Choroid plexus epithelial cell (primary cell): ENCODE measurements at regions not wholly inside any gene's neighbourhood (a gene's known extent, or its start where the extent isn't known, plus 50 kb on each side); places are given as distances from the start of the nearest gene placed in this dataset.

Experiments used
- DNase-seq: peaks from one replicate; pipeline ENCODE4 v3.0.0-alpha.2; 2010; ENCODE audit warnings: low read depth
- H3K4me3 ChIP-seq: 2 replicates; pipeline ENCODE4 v1.5.1; 2011; ENCODE audit warnings: low read depth, mild to moderate bottlenecking, control low read depth, low read length, moderate library complexity
- CTCF ChIP-seq: conservative IDR thresholded peaks from 2 replicates; pipeline ENCODE4 v1.5.1; 2011; ENCODE audit warnings: low read depth, mild to moderate bottlenecking, control low read depth, inconsistent platforms, low read length, moderate library complexity

DNA sequence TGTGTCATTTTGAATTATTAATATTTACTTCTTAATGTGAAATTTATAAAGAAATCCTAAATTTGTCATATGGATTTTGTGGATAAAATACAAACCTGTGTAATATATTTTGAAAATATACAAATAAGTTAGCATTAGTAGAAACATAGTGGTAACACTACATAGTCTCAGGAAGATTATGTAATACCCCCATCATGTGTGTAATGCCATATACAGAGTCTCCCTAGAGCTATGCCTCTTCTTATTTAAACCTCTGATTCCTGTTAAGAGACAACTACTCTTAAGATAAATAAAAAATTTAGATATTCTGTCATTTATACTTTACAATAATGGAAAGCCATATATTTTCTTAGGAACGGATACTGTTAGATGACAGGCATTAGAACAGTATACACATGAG lies 2012.0 kb upstream of the LRRTM1 start:
- no peak overlapping the region for H3K4me3 ChIP-seq
- no peak for TF ChIP-seq CTCF
- DNase-seq = no peak

GRCh38 chr2:82314836-82315472 lies 2010.4 kb upstream of the LRRTM1 start:
- no peak overlapping the region for H3K4me3 ChIP-seq
- no peak for DNase-seq
- no peak for TF ChIP-seq CTCF

- TF ChIP-seq CTCF = no peak
- DNase-seq = no peak
- no peak overlapping the region for H3K4me3 ChIP-seq
Observed at GRCh38 chr2:82307511-82307910, 2003.0 kb upstream of the LRRTM1 start.

GRCh38 chr2:82301506-82301905 lies 1997.0 kb upstream of the LRRTM1 start:
- DNase-seq = no peak
- no peak overlapping the region for H3K4me3 ChIP-seq
- no peak for TF ChIP-seq CTCF

DNA sequence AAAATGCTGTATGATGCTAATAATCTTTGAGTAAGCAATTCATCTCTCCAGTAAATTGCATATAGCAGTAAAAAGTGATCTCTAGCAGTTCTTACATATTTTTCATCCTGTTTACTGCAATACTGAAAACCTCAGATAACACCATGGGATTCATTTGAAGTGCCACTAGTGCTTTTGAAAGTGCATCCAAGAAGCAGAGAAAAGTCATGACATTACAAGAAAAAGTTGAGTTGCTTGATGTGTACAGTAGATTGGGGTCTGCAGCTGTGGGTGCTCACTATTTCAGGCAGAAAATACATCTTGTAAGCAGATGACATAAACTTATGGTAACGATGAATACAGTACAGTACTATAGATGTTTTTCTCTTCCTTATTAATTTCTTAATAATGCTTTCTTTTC lies 1984.9 kb upstream of the LRRTM1 start:
- DNase-seq = no peak
- no peak overlapping the region for H3K4me3 ChIP-seq
- TF ChIP-seq CTCF = no peak

GRCh38 chr2:82283075-82283474 lies 1978.5 kb upstream of the LRRTM1 start:
- H3K4me3 ChIP-seq = no peak overlapping the region
- no peak for TF ChIP-seq CTCF
- DNase-seq = no peak

DNA sequence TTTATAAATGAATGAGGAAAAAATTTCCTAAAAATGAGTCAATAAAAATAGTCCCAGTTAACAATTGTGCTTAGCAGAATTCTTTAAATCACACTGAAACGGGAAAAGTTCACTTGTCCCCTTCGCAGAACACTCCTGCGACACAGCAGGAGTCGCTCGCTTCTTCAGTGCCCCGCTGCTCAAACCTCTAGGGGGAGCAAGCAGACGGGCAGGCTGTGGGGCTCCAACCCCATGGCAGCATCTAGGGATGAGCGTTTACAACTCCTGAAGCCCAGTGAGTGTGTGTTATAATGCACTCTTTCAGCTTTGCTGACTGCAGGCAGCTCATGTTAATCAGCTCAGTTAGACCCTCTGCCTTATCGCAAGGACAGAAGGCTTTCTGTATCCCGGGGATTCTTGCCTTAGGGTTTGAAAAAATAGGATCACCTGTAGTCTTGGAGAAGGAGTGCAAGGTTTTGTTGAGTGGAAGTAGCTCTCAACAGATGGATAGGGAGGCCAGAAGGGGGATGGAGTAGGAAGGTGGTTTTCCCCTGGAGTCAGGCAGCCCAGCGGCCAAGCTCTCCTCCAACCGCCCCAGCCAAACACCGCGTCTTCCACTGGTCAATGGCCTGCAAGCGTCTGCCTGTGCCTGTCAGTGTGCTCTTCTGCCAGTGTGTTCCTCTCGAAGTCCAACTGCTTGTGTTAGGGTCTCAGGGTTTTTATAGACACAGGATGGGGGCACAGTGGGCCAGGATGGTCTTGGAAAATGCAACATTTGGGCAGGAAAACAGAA lies 1977.7 kb upstream of the LRRTM1 start:
- no peak for DNase-seq
- H3K4me3 ChIP-seq = no peak overlapping the region
- no peak for TF ChIP-seq CTCF
